PC-3 (cell line): ENCODE measurements at regions not wholly inside any gene's neighbourhood (a gene's known extent, or its start where the extent isn't known, plus 50 kb on each side); places are given as distances from the start of the nearest gene placed in this dataset.

ENCODE experiments used
- ATAC-seq: fragments of 200-7000 bp; cut with Tn5 transposase; 2 replicates; pipeline ENCODE4 v1.9.1; 2020; ENCODE audit warnings: mild to moderate bottlenecking, moderate library complexity
- BruUV-seq: library from RNA; stranded (reverse); fragments of 400-500 nt; replicated peaks from 2 replicates; lab custom pipeline; 2021; lab: Mats Ljungman, UMichigan
- CTCF ChIA-PET: fragments of 300-600 bp; sonication (Branson Sonifier 250); formaldehyde crosslinking; loops from one replicate; lab custom pipeline; 2022; ENCODE audit warnings: antibody characterized with exemption; lab: Charles Lee
- POLR2A ChIA-PET: fragments of 300-600 bp; sonication (Branson Sonifier 250); formaldehyde crosslinking; loops from one replicate; lab custom pipeline; 2022; ENCODE audit warnings: antibody characterized with exemption; ENCODE audit not compliant: unreplicated experiment; lab: Charles Lee
- DNase-seq: peaks from one replicate; pipeline ENCODE4 v3.0.0-alpha.2; 2015
- H2AFZ ChIP-seq: fragments of 300-600 bp; sonication (generic); 2 replicates; pipeline ENCODE4 v1.6.0; 2016; ENCODE audit warnings: antibody characterized with exemption, low read length
- H3F3A ChIP-seq: fragments of 300-600 bp; sonication (generic); one replicate; pipeline ENCODE4 v1.6.0; 2017; ENCODE audit warnings: antibody characterized with exemption, low read length, control low read depth, mild to moderate bottlenecking; ENCODE audit not compliant: unreplicated experiment
- H3K27ac ChIP-seq: fragments of 300-600 bp; sonication (generic); 2 replicates; pipeline ENCODE4 v1.5.1; 2016; ENCODE audit warnings: mild to moderate bottlenecking, low read length
- H3K27me3 ChIP-seq: fragments of 300-600 bp; sonication (generic); 2 replicates; pipeline ENCODE4 v1.6.1; 2016; ENCODE audit warnings: low read length, mixed read lengths
- H3K36me3 ChIP-seq: fragments of 300-600 bp; sonication (generic); 2 replicates; pipeline ENCODE4 v1.6.1; 2016; ENCODE audit warnings: low read depth, mixed run types, low read length, mixed read lengths
- H3K4me1 ChIP-seq: fragments of 300-600 bp; sonication (generic); 2 replicates; pipeline ENCODE4 v1.5.1; 2016; ENCODE audit warnings: low read length; ENCODE audit not compliant: insufficient read depth
- H3K4me2 ChIP-seq: fragments of 300-600 bp; sonication (generic); 2 replicates; pipeline ENCODE4 v1.6.0; 2016; ENCODE audit warnings: low read length
- H3K4me3 ChIP-seq: fragments of 300-600 bp; sonication (generic); 2 replicates; pipeline ENCODE4 v1.5.1; 2016; ENCODE audit warnings: mild to moderate bottlenecking, low read length, mixed read lengths
- H3K79me2 ChIP-seq: fragments of 300-600 bp; sonication (generic); 2 replicates; pipeline ENCODE4 v1.6.1; 2017; ENCODE audit warnings: low read length, mixed read lengths
- H3K9ac ChIP-seq: fragments of 300-600 bp; sonication (generic); 2 replicates; pipeline ENCODE4 v1.6.0; 2016; ENCODE audit warnings: mild to moderate bottlenecking, low read length
- H3K9me2 ChIP-seq: fragments of 300-600 bp; sonication (generic); replicated peaks from 2 replicates; pipeline ENCODE4 v1.6.1; 2016; ENCODE audit warnings: mixed run types, low read length, mixed read lengths
- H3K9me3 ChIP-seq: fragments of 300-600 bp; sonication (generic); 2 replicates; pipeline ENCODE4 v1.6.1; 2016; ENCODE audit warnings: low read length, mixed read lengths
- H4K20me1 ChIP-seq: fragments of 300-600 bp; sonication (generic); 2 replicates; pipeline ENCODE4 v1.6.1; 2016; ENCODE audit warnings: low read length, mixed read lengths
- EZH2 ChIP-seq: fragments of 300-600 bp; sonication (generic); IDR thresholded peaks from one replicate; pipeline ENCODE4 v1.6.1; 2017; ENCODE audit warnings: antibody characterized with exemption, mild to moderate bottlenecking, low read length; ENCODE audit not compliant: unreplicated experiment
- EZH2phosphoT487 ChIP-seq: fragments of 300-600 bp; sonication (generic); IDR thresholded peaks from 2 replicates; pipeline ENCODE4 v1.6.1; 2018; ENCODE audit warnings: mild to moderate bottlenecking, antibody characterized with exemption, low read length, borderline replicate concordance
- intact Hi-C: fragments of 100-400 bp; cut with micrococcal nuclease; formaldehyde crosslinking; loops from 2 replicates; pipeline ENCODE4 v1.9.0; 2023
- TF ChIP-seq, protein P1 (sequence below): fragments of 300-600 bp; sonication (generic); conservative IDR thresholded peaks from 2 replicates; pipeline ENCODE4 v1.5.1; 2017; ENCODE audit warnings: antibody characterized with exemption, low read depth, mild to moderate bottlenecking, low read length

- H3K9ac ChIP-seq, result no peak overlapping the region
- intact Hi-C loops, result no loop called here
- ATAC-seq, result no peak
- H3K9me3 ChIP-seq, result no peaks in the 10 kb centered on the region
- H2AFZ ChIP-seq, result no peak overlapping the region
- peaks cover 25% of the 10 kb centered on the region; the same call in 1 of the 2 replicates for H3K36me3 ChIP-seq
- no TSS peak for BruUV-seq
- POLR2A ChIA-PET, result no interaction called here
- no peaks in the 10 kb centered on the region for H3K79me2 ChIP-seq
- no peaks in the 10 kb centered on the region for H3K27me3 ChIP-seq
- H3K27ac ChIP-seq, result no peak overlapping the region
- H3K4me2 ChIP-seq, result no peak overlapping the region
- H3K4me1 ChIP-seq, result no peaks in the 10 kb centered on the region
- H4K20me1 ChIP-seq, result no peaks in the 10 kb centered on the region
- no peak for DNase-seq
- H3F3A ChIP-seq, result no peaks in the 10 kb centered on the region
- TF ChIP-seq EZH2 (no peak), EZH2phosphoT487 (no peak)
- TF ChIP-seq, protein P1, sequence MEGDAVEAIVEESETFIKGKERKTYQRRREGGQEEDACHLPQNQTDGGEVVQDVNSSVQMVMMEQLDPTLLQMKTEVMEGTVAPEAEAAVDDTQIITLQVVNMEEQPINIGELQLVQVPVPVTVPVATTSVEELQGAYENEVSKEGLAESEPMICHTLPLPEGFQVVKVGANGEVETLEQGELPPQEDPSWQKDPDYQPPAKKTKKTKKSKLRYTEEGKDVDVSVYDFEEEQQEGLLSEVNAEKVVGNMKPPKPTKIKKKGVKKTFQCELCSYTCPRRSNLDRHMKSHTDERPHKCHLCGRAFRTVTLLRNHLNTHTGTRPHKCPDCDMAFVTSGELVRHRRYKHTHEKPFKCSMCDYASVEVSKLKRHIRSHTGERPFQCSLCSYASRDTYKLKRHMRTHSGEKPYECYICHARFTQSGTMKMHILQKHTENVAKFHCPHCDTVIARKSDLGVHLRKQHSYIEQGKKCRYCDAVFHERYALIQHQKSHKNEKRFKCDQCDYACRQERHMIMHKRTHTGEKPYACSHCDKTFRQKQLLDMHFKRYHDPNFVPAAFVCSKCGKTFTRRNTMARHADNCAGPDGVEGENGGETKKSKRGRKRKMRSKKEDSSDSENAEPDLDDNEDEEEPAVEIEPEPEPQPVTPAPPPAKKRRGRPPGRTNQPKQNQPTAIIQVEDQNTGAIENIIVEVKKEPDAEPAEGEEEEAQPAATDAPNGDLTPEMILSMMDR, result no peak
- H3K9me2 ChIP-seq, result no peaks in the 10 kb centered on the region
- H3K4me3 ChIP-seq, result no peak overlapping the region
- CTCF ChIA-PET, result no interaction called here
Observed at GRCh38 chr19:27772059-27772458, 1440.9 kb downstream of the UQCRFS1 start.

GRCh38 chr19:27770095-27770494 lies 1442.9 kb downstream of the UQCRFS1 start:
- intact Hi-C loops, result no loop called here
- H3K4me3 ChIP-seq, result no peak overlapping the region
- no peaks in the 10 kb centered on the region for H3K9me2 ChIP-seq
- TF ChIP-seq EZH2phosphoT487, result no peak
- TF ChIP-seq EZH2, result no peak
- TF ChIP-seq, protein P1, result no peak
- no peak overlapping the region for H3K27ac ChIP-seq
- DNase-seq (no peak), ATAC-seq (no peak)
- no peak overlapping the region for H3K9ac ChIP-seq
- no peaks in the 10 kb centered on the region for H3K4me1 ChIP-seq
- BruUV-seq, result no TSS peak
- peaks cover 18% of the 10 kb centered on the region; the same call in 1 of the 2 replicates for H3K36me3 ChIP-seq
- H3K9me3 ChIP-seq, result no peaks in the 10 kb centered on the region
- H3F3A ChIP-seq, result no peaks in the 10 kb centered on the region
- ChIA-PET POLR2A (no interaction called here), CTCF (no interaction called here)
- H3K4me2 ChIP-seq, result no peak overlapping the region
- no peaks in the 10 kb centered on the region for H4K20me1 ChIP-seq
- no peaks in the 10 kb centered on the region for H3K79me2 ChIP-seq
- no peak overlapping the region for H2AFZ ChIP-seq
- no peaks in the 10 kb centered on the region for H3K27me3 ChIP-seq

GRCh38 chr19:27767234-27767633 lies 1445.7 kb downstream of the UQCRFS1 start:
- H3K79me2 ChIP-seq, result no peaks in the 10 kb centered on the region
- H3K9me3 ChIP-seq, result no peaks in the 10 kb centered on the region
- TF ChIP-seq, protein P1, result no peak
- no peak for TF ChIP-seq EZH2
- no peak for TF ChIP-seq EZH2phosphoT487
- H3K4me3 ChIP-seq, result no peak overlapping the region
- H3K27ac ChIP-seq, result no peak overlapping the region
- H3F3A ChIP-seq, result no peaks in the 10 kb centered on the region
- no peak overlapping the region for H3K9ac ChIP-seq
- no peak for ATAC-seq
- H3K36me3 ChIP-seq, result no peaks in the 10 kb centered on the region
- no peaks in the 10 kb centered on the region for H3K4me1 ChIP-seq
- DNase-seq, result no peak
- POLR2A ChIA-PET, result no interaction called here
- H4K20me1 ChIP-seq, result no peaks in the 10 kb centered on the region
- no peaks in the 10 kb centered on the region for H3K27me3 ChIP-seq
- CTCF ChIA-PET, result no interaction called here
- no TSS peak for BruUV-seq
- no peak overlapping the region for H2AFZ ChIP-seq
- intact Hi-C loops, result no loop called here
- no peaks in the 10 kb centered on the region for H3K9me2 ChIP-seq
- no peak overlapping the region for H3K4me2 ChIP-seq
